ENCODE measurements at regions not wholly inside any gene's neighbourhood (a gene's known extent, or its start where the extent isn't known, plus 50 kb on each side); places are given as distances from the start of the nearest gene placed in this dataset.

DNA sequence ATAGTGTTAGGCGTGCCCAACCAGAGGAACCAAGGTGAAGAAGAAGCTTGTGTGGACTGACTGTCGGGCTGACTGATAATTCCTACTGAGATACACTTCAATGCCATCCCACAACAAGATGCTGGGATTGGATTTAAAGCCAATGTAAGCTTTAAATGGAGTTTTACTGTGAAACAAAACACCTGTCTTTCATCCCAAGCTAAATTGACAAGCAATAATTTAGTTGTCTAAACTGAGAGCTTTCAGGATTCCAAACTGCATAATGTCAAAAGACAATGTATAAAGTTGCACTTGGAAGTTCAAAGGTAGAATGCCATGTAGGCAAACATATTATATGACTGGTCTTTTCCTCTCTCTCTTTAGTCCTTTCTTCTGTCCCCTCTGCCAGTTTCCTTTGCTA, 1025.3 kb upstream of the FANCL start:
- H3K27ac ChIP-seq, result no peak overlapping the region

DNA sequence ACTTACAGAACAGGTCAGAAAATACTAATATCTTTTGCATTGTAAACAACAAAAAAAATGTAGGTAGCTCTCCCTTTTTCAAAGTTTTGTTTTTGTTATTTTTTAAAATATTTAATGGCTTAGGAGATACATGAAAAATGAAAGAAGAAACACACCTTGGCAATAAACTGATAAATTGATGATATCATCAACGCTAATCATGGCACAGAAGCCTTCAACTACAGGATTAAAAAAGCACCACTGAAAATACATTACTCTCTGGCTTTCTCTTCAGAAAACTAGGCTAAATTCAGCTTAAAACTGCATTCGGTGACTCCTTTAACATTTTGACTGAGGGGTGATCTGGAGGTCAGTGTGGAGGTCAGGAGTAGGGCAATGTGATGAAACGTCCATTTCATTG, 1018.8 kb upstream of the FANCL start:
- H3K9me3 ChIP-seq, result no peaks in the 10 kb centered on the region
- no peak for ATAC-seq
- DNase-seq, result no peak
- no peaks in the 10 kb centered on the region for H3K4me1 ChIP-seq
- H3K27me3 ChIP-seq, result no peaks in the 10 kb centered on the region
- H3K27ac ChIP-seq, result no peak overlapping the region
- intact Hi-C loops (cut with DNase I), result no loop called here
- WGBS, 2 donors, result 54 to 64% methylated on average over 3 of the region's 3 CpGs
- TF ChIP-seq POLR2A (IDR thresholded peaks at IDR 0.05), result no peak
- TF ChIP-seq, protein P1, sequence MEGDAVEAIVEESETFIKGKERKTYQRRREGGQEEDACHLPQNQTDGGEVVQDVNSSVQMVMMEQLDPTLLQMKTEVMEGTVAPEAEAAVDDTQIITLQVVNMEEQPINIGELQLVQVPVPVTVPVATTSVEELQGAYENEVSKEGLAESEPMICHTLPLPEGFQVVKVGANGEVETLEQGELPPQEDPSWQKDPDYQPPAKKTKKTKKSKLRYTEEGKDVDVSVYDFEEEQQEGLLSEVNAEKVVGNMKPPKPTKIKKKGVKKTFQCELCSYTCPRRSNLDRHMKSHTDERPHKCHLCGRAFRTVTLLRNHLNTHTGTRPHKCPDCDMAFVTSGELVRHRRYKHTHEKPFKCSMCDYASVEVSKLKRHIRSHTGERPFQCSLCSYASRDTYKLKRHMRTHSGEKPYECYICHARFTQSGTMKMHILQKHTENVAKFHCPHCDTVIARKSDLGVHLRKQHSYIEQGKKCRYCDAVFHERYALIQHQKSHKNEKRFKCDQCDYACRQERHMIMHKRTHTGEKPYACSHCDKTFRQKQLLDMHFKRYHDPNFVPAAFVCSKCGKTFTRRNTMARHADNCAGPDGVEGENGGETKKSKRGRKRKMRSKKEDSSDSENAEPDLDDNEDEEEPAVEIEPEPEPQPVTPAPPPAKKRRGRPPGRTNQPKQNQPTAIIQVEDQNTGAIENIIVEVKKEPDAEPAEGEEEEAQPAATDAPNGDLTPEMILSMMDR (IDR thresholded peaks at IDR 0.05), result no peak
- no peaks in the 10 kb centered on the region for H3K36me3 ChIP-seq (replicated peaks in 1 of 2; ENCODE audit: insufficient read depth in 1 of 2, low read depth in 2 of 2)
- H3K4me3 ChIP-seq, result no peak overlapping the region

More for the DNA sequence above, 1025.3 kb upstream of the FANCL start:
- intact Hi-C loops (cut with DNase I), result no loop called here
- H3K27me3 ChIP-seq, result no peaks in the 10 kb centered on the region
- 61 to 79% methylated on average over 2 of the region's 2 CpGs for WGBS, 2 donors
- no peak for DNase-seq
- no peak overlapping the region for H3K4me3 ChIP-seq
- no peak for ATAC-seq
- no peaks in the 10 kb centered on the region for H3K9me3 ChIP-seq
- H3K4me1 ChIP-seq, result no peaks in the 10 kb centered on the region
- H3K36me3 ChIP-seq (replicated peaks in 1 of 2; ENCODE audit: insufficient read depth in 1 of 2, low read depth in 2 of 2), result no peaks in the 10 kb centered on the region
- TF ChIP-seq, protein P1 (IDR thresholded peaks at IDR 0.05), result no peak
- TF ChIP-seq POLR2A (IDR thresholded peaks at IDR 0.05), result no peak

DNA sequence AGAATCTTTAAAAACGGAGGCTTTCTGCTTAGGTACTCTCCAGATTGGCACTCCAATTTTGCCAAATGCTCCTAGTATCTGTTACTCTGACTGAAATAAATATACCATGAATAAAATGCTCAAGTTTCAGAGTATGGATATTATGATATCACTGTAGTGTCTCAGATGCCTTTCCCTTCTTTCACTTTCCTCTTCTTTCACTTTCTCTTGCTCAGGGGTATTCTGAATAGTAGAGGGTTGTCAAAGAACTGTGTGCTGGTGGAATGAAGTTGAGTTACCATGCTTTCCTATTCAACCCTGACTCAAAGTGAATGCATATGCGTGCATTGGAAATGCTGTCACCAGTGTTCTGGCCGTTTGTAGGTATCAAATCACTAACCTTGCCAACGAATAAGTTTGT, 1015.2 kb upstream of the FANCL start:
- Histone ChIP-seq H3K27me3 (no peaks in the 10 kb centered on the region), H3K4me1 (no peaks in the 10 kb centered on the region), H3K27ac (no peak overlapping the region), H3K9me3 (no peaks in the 10 kb centered on the region), H3K4me3 (no peak overlapping the region), H3K36me3 (replicated peaks in 1 of 2; ENCODE audit: insufficient read depth in 1 of 2, low read depth in 2 of 2) (no peaks in the 10 kb centered on the region)
- 56 to 61% methylated on average over 4 of the region's 4 CpGs for WGBS, 2 donors
- DNase-seq (no peak), ATAC-seq (no peak)
- intact Hi-C loops (cut with DNase I), result no loop called here
- TF ChIP-seq, protein P1 (IDR thresholded peaks at IDR 0.05), result no peak
- no peak for TF ChIP-seq POLR2A (IDR thresholded peaks at IDR 0.05)

DNA sequence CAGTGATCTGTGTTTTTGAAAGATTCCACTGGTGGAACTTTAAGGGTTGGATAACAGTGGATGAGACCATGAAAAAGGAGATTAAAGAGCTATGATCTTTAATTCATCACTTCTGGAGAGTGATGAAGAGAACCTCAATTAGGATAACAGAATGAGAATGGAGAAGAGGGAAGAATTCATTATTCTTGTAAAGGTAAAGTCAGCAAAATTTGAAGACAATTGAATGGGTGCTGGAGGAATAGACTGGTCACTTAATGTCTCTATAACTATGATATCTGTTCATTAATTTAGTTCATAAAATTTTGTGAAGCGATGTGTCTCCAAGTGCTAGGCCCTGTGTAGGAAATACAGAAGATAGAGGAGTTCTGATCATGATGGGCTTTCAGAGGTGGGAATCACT, 1013.2 kb upstream of the FANCL start:
- 87 to 91% methylated on average over 1 of the region's 1 CpG for WGBS, 2 donors
- H3K9me3 ChIP-seq, result no peaks in the 10 kb centered on the region
- DNase-seq (no peak), ATAC-seq (no peak)
- no peak overlapping the region for H3K27ac ChIP-seq
- intact Hi-C loops (cut with DNase I), result no loop called here
- no peak overlapping the region for H3K4me3 ChIP-seq
- TF ChIP-seq POLR2A (IDR thresholded peaks at IDR 0.05), result no peak
- TF ChIP-seq, protein P1 (IDR thresholded peaks at IDR 0.05), result no peak
- no peaks in the 10 kb centered on the region for H3K4me1 ChIP-seq
- no peaks in the 10 kb centered on the region for H3K36me3 ChIP-seq (replicated peaks in 1 of 2; ENCODE audit: insufficient read depth in 1 of 2, low read depth in 2 of 2)
- no peaks in the 10 kb centered on the region for H3K27me3 ChIP-seq

DNA sequence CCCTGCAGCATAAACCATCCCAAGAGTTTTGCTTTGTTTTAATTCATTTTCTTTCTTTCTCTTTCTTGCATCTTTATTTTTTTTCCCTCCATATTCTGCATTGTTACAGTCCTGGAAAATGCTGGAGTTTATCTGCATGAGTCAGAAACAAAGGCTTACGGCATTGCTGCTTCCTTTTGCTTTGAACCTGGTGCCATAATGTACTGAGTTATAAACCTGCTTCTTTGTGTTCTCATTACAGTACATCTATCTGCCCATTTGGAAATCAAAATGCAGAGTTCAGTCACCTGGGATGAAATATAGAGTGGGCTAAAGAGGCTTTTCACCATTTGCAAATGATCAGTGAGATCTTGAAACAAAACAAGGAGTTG, 1009.2 kb upstream of the FANCL start:
- ATAC-seq (no peak), DNase-seq (no peak)
- no peaks in the 10 kb centered on the region for H3K4me1 ChIP-seq
- intact Hi-C loops (cut with DNase I), result no loop called here
- TF ChIP-seq POLR2A (IDR thresholded peaks at IDR 0.05), result no peak
- TF ChIP-seq, protein P1 (IDR thresholded peaks at IDR 0.05), result no peak
- H3K27me3 ChIP-seq, result no peaks in the 10 kb centered on the region
- 36 to 45% methylated on average over 1 of the region's 1 CpG for WGBS, 2 donors
- no peak overlapping the region for H3K27ac ChIP-seq
- H3K36me3 ChIP-seq (replicated peaks in 1 of 2; ENCODE audit: insufficient read depth in 1 of 2, low read depth in 2 of 2), result no peaks in the 10 kb centered on the region
- no peak overlapping the region for H3K4me3 ChIP-seq
- no peaks in the 10 kb centered on the region for H3K9me3 ChIP-seq
